ENCODE measurements at regions not wholly inside any gene's neighbourhood (a gene's known extent, or its start where the extent isn't known, plus 50 kb on each side); places are given as distances from the start of the nearest gene placed in this dataset.

DNA sequence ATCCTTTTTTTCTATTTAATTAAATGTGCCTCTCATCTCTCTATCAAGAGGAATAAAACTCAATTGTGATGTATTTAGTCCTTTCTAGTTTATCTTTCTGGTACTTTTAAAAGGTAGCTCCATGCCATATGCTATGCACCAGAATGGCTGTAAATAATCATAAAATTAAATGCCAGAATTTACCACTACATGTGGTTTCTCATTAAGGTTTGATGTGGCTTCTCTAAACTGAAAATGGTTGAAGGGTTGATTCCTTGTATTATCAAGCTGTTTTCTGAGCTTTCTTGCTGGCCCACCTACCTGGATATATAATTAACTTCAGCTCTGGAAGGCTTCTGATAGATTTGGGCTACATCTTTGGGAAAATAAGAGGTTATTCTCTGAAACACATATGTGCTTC, 171.9 kb upstream of the RHOBTB1 start:
- H3K9me3 ChIP-seq (ENCODE audit: low read length): no peaks in the 10 kb centered on the region
- no peaks in the 10 kb centered on the region for H3K27me3 ChIP-seq (ENCODE audit: control insufficient read depth in 1 of 2, insufficient read depth in 2 of 2, low read length in 2 of 2)
- no peaks in the 10 kb centered on the region for H3K79me2 ChIP-seq (ENCODE audit: insufficient read depth, low read length)
- no peak overlapping the region for H3K4me2 ChIP-seq (ENCODE audit: low read depth, low read length)
- no TSS peak for BruUV-seq (replicated peaks)
- ChIA-PET CTCF (ENCODE audit: low intra/inter-chr PET ratio, low total read pairs) (no interaction called here), POLR2A (no interaction called here)
- H3K27ac ChIP-seq (ENCODE audit: extremely low read length, insufficient read depth, low read length): no peak overlapping the region
- H2AFZ ChIP-seq (ENCODE audit: low read length): no peak overlapping the region
- in situ Hi-C loops (cut with HindIII; ENCODE audit: extremely low pct_ligation_motif_present, low pct_unique_long_range_greater_than_20kb) (no loop called here), intact Hi-C loops (cut with micrococcal nuclease; ENCODE audit: unreplicated experiment) (no loop called here)
- ATAC-seq: no peak
- H3K4me1 ChIP-seq (ENCODE audit: insufficient read depth, low read length): 0 out of 2 replicates have a peak, but pooled peaks cover 5% of the 10 kb centered on the region
- no peaks in the 10 kb centered on the region for H3K36me3 ChIP-seq (replicated peaks in 1 of 2; ENCODE audit: control insufficient read depth in 1 of 2, insufficient read depth in 2 of 2, low read length in 2 of 2)
- no peak for DNase-seq (ENCODE audit: low spot score)
- H3K9ac ChIP-seq (ENCODE audit: insufficient read depth, low read depth, low read length): no peak overlapping the region
- no peak for FAIRE-seq
- no peak overlapping the region for H3K4me3 ChIP-seq (replicated peaks in 1 of 3; ENCODE audit: insufficient read depth in 1 of 3, low read depth in 2 of 3, low read length in 3 of 3)
- no peaks in the 10 kb centered on the region for H4K20me1 ChIP-seq (ENCODE audit: insufficient read depth, low read length)
- TF ChIP-seq ZNF574 (CRISPR knock-in tag; IDR thresholded peaks at IDR 0.05) (no peak), ZNF672 (CRISPR knock-in tag; IDR thresholded peaks at IDR 0.05) (no peak), ZNF546 (CRISPR knock-in tag; conservative IDR thresholded peaks at IDR 0.05) (no peak), HMG20B (CRISPR knock-in tag; conservative IDR thresholded peaks at IDR 0.05) (no peak), ZNF766 (CRISPR knock-in tag; IDR thresholded peaks at IDR 0.05; ENCODE audit: borderline replicate concordance) (no peak), ZNF142 (CRISPR knock-in tag; IDR thresholded peaks at IDR 0.05) (no peak), ZNF143 (CRISPR knock-in tag; IDR thresholded peaks at IDR 0.05) (no peak)
- TF ChIP-seq, protein P1, sequence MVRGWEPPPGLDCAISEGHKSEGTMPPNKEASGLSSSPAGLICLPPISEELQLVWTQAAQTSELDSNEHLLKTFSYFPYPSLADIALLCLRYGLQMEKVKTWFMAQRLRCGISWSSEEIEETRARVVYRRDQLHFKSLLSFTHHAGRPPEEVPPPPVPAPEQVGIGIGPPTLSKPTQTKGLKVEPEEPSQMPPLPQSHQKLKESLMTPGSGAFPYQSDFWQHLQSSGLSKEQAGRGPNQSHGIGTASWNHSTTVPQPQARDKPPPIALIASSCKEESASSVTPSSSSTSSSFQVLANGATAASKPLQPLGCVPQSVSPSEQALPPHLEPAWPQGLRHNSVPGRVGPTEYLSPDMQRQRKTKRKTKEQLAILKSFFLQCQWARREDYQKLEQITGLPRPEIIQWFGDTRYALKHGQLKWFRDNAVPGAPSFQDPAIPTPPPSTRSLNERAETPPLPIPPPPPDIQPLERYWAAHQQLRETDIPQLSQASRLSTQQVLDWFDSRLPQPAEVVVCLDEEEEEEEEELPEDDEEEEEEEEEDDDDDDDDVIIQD (CRISPR knock-in tag; IDR thresholded peaks at IDR 0.05; ENCODE audit: low read depth): no peak
- TF ChIP-seq, protein P2, sequence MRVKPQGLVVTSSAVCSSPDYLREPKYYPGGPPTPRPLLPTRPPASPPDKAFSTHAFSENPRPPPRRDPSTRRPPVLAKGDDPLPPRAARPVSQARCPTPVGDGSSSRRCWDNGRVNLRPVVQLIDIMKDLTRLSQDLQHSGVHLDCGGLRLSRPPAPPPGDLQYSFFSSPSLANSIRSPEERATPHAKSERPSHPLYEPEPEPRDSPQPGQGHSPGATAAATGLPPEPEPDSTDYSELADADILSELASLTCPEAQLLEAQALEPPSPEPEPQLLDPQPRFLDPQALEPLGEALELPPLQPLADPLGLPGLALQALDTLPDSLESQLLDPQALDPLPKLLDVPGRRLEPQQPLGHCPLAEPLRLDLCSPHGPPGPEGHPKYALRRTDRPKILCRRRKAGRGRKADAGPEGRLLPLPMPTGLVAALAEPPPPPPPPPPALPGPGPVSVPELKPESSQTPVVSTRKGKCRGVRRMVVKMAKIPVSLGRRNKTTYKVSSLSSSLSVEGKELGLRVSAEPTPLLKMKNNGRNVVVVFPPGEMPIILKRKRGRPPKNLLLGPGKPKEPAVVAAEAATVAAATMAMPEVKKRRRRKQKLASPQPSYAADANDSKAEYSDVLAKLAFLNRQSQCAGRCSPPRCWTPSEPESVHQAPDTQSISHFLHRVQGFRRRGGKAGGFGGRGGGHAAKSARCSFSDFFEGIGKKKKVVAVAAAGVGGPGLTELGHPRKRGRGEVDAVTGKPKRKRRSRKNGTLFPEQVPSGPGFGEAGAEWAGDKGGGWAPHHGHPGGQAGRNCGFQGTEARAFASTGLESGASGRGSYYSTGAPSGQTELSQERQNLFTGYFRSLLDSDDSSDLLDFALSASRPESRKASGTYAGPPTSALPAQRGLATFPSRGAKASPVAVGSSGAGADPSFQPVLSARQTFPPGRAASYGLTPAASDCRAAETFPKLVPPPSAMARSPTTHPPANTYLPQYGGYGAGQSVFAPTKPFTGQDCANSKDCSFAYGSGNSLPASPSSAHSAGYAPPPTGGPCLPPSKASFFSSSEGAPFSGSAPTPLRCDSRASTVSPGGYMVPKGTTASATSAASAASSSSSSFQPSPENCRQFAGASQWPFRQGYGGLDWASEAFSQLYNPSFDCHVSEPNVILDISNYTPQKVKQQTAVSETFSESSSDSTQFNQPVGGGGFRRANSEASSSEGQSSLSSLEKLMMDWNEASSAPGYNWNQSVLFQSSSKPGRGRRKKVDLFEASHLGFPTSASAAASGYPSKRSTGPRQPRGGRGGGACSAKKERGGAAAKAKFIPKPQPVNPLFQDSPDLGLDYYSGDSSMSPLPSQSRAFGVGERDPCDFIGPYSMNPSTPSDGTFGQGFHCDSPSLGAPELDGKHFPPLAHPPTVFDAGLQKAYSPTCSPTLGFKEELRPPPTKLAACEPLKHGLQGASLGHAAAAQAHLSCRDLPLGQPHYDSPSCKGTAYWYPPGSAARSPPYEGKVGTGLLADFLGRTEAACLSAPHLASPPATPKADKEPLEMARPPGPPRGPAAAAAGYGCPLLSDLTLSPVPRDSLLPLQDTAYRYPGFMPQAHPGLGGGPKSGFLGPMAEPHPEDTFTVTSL (CRISPR knock-in tag; IDR thresholded peaks at IDR 0.05; ENCODE audit: borderline replicate concordance): no peak
